ENCODE measurements at regions not wholly inside any gene's neighbourhood (a gene's known extent, or its start where the extent isn't known, plus 50 kb on each side); places are given as distances from the start of the nearest gene placed in this dataset.

DNA sequence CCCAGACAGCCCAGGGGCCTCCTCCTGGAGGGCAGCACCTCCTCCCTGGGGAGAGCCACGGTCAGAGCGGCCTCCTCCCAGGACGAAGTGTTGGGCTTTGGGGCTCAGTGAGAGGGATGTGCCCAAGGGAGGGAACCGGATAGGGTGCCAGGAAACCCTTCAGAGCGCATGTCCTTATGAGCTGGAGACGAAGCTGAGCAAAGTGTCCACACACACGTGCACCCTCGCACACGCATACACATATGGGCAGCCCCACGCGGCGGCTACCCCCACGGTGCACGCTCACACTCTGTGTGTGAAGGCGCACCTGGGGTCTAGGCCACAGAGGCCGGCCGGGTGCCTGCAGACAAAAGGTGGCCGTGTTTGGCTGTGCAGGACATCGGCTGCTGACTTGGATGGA, 106.1 kb upstream of the HDAC4 start:
- Histone ChIP-seq H3K27me3 (ENCODE audit: control insufficient read depth in 2 of 2, insufficient read depth in 2 of 2, low read length in 2 of 2) (no peaks in the 10 kb centered on the region), H3K27ac (ENCODE audit: low read depth, low read length) (no peak overlapping the region), H3K4me3 (ENCODE audit: low read length) (no peak overlapping the region), H3K4me1 (ENCODE audit: control insufficient read depth in 2 of 2, insufficient read depth in 2 of 2, low read length in 2 of 2) (no peaks in the 10 kb centered on the region), H3K36me3 (ENCODE audit: control insufficient read depth in 2 of 3, insufficient read depth in 3 of 3, low read length in 3 of 3) (no peaks in the 10 kb centered on the region), H3K9me3 (ENCODE audit: control insufficient read depth in 2 of 3, low read length in 3 of 3) (peaks cover 0 to under 1% (median 0%) of the 10 kb centered on the region in 3 experiments)
- no peak overlapping the region for H3K27ac Mint-ChIP-seq
- H3K4me3 Mint-ChIP-seq, result no peak overlapping the region
- CTCF ChIA-PET, result no interaction called here
- H3K9me3 Mint-ChIP-seq, result peaks cover 0 to 1% (median 0%) of the 10 kb centered on the region in 11 donors
- peaks cover 0 to 9% (median 0%) of the 10 kb centered on the region in 7 donors for H3K4me1 Mint-ChIP-seq
- intact Hi-C loops (cut with micrococcal nuclease), result no loop called here
- no peak for DNase-seq
- ATAC-seq, result no peak
- POLR2A ChIA-PET, result no interaction called here
- no peaks in the 10 kb centered on the region for H3K36me3 Mint-ChIP-seq
- no peaks in the 10 kb centered on the region for H3K27me3 Mint-ChIP-seq

DNA sequence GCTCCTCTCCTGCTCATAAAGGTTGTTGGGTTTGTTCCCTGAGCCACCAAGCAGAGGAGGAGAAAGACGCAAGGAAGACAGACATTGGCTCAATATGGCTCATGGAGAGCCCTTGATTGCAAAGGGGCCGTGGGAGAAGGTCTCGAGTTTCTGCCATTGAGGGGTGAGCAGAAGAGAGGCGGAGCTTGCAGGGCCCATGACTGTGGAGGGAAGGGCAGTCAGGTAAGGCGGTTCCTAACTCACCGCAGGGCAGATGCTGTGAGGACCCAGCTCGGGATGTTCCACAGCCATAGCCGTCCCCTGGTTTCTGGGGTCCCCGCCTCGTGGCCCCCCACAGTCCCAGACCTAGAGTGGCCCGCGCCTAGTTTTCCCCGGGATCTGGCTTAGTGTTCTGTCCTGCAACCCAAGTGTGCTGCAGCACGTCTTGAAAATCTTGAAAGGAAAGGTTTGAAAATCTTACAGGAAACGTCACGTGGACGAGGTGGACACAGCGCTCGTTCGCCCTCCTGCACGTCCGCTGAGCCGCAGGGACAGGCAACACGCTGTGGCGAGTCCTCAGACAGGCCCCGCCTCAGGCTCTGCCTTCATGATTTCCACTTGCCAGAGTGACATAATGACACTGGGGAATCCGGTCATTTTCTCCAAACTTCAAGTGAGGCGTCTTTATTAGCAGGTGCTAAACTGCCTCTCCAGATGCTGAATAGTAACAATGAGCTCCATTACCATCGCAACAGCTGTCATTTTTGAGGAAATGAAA, 105.5 kb upstream of the HDAC4 start:
- intact Hi-C loops (cut with micrococcal nuclease), result no loop called here
- no peak for ATAC-seq
- H3K27ac Mint-ChIP-seq, result peak overlapping the region in 1 of 9 donors; percentile 55

DNA sequence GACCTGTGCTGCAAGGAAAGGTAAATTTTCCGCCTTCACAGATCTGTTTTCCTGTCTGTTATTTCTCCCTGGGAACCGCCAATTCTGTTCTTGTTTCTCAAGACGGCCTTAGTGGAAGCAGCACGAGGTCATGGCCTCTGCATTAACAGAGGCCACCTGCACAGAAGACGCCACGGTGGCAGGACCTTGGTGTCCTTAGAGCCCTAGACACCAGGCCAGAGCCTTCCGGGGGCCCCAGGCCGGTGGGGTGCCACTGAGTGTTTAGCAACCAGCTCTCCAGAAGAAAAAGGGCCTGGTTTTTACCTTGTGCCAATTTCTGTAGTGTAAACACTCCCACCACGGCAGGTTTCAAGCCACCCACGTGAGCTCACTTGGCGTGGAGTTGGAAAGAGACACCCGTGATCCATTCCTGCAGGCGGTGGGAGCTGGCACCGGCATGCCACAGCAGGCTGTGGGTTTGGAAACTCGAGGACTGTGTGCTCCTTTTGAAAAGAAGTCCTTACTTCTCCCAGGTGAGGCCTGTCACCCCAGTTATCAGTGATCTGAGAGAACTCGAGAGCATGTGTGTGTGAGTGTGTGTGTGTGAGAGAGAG, 103.9 kb upstream of the HDAC4 start:
- H3K4me3 ChIP-seq (ENCODE audit: low read length), result no peak overlapping the region
- DNase-seq (no peak), ATAC-seq (no peak)
- Mint-ChIP-seq H3K9me3 (no peaks in the 10 kb centered on the region), H3K4me1 (peaks cover 0 to 9% (median 0%) of the 10 kb centered on the region in 7 donors), H3K4me3 (no peak overlapping the region), H3K36me3 (no peaks in the 10 kb centered on the region), H3K27me3 (no peaks in the 10 kb centered on the region), H3K27ac (no peak overlapping the region)
- H3K4me1 ChIP-seq (ENCODE audit: control insufficient read depth in 2 of 2, insufficient read depth in 2 of 2, low read length in 2 of 2), result no peaks in the 10 kb centered on the region
- ChIA-PET POLR2A (no interaction called here), CTCF (no interaction called here)
- H3K36me3 ChIP-seq (ENCODE audit: control insufficient read depth in 2 of 3, insufficient read depth in 3 of 3, low read length in 3 of 3), result no peaks in the 10 kb centered on the region
- no peaks in the 10 kb centered on the region for H3K27me3 ChIP-seq (ENCODE audit: control insufficient read depth in 2 of 2, insufficient read depth in 2 of 2, low read length in 2 of 2)
- H3K9me3 ChIP-seq (ENCODE audit: control insufficient read depth in 2 of 3, low read length in 3 of 3), result no peaks in the 10 kb centered on the region
- intact Hi-C loops (cut with micrococcal nuclease), result no loop called here
- H3K27ac ChIP-seq (ENCODE audit: low read depth, low read length), result no peak overlapping the region

More for the DNA sequence above, 105.5 kb upstream of the HDAC4 start:
- no peak for DNase-seq
- ChIA-PET POLR2A (no interaction called here), CTCF (no interaction called here)
- Histone ChIP-seq H3K27ac (ENCODE audit: low read depth, low read length) (no peak overlapping the region), H3K4me1 (ENCODE audit: control insufficient read depth in 2 of 2, insufficient read depth in 2 of 2, low read length in 2 of 2) (no peaks in the 10 kb centered on the region), H3K27me3 (ENCODE audit: control insufficient read depth in 2 of 2, insufficient read depth in 2 of 2, low read length in 2 of 2) (no peaks in the 10 kb centered on the region), H3K4me3 (ENCODE audit: low read length) (no peak overlapping the region), H3K9me3 (ENCODE audit: control insufficient read depth in 2 of 3, low read length in 3 of 3) (no peaks in the 10 kb centered on the region), H3K36me3 (ENCODE audit: control insufficient read depth in 2 of 3, insufficient read depth in 3 of 3, low read length in 3 of 3) (no peaks in the 10 kb centered on the region)
- Mint-ChIP-seq H3K4me1 (peaks cover 0 to 9% (median 0%) of the 10 kb centered on the region in 7 donors), H3K4me3 (no peak overlapping the region), H3K9me3 (no peaks in the 10 kb centered on the region), H3K36me3 (no peaks in the 10 kb centered on the region), H3K27me3 (no peaks in the 10 kb centered on the region)

DNA sequence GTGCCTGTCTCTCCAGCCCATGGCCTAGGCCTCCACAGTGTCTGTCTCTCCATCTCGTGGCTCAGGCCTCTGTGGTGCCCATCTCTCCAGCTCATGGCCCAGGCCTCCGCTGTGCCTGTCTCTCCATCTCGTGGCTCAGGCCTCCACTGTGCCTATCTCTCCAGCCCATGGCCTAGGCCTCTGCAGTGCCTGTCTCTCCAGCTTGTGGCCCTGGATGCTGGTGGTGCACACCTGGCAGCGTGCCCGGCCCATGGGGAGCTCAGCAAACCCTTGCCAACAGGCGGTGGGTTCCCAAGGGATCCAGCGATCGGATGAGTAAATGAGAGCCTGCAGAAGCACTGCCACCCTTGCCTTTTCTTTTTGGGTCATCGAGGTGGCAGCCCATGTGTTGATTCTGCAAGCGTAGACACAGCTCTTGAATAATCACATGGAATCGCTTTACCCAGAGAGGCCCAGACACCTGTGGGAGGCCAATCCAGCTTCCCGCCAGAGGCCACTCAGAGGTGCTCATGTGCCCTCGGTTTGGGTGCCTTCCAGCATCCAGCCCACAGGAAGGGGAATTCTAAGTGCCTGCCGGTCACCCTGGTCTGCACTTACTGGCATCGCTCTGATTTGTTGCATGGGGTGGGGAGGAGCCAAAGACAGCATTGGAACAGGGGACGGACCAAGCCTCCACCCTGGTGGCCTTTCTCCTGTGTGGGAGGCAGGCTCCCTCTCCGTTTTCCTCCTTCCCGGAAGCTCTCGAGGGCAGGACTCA, 101.8 kb upstream of the HDAC4 start:
- H3K27ac ChIP-seq (ENCODE audit: low read depth, low read length), result no peak overlapping the region
- peaks cover 0 to 10% (median 0%) of the 10 kb centered on the region in 7 donors for H3K4me1 Mint-ChIP-seq
- no peak for ATAC-seq

DNA sequence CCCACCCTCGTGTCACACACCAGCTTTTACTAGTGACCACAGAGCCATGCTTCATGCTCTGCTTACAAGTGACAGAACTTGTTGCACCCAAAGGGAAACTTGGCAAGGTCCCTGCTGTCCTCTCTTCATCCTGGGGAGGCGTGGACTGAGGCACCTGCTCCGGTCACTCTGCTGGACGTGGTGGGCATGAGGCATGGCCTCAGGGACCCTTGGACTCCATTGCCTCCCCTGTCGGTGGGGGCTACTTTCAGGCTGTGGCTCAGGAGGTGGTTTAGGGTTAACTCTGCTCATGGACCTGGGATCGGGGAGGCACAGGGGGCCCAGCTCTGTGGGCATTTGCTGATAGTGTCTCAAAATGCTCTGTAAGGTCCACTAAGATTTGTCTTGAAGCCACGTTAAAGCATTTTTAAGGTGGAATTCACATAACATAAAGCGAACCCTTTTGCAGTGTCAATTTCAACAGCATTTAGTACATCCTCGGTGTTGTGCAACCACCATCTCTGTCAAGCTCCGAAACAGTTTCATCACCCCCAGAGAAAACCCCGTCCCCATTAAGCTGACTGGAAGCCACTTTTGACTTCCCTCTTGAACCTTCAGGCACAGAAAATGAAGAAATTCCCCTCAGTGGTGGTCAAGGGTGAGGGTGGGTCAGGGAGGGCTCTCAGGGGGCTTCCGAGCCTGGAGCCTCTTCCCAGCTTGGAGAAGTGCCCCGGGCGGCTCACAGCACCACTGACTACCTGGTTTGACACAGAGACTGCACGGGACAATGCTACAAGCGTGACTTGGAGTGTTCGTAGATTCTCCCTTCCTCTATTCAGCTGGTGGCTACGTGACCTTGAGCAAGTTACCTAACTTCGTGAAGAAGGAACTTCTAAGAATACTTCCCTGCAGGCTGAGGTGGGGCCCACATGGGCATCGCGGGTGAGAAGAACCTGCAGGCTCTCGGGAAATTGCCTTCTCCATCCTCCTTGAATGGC, 100.0 kb upstream of the HDAC4 start:
- no peaks in the 10 kb centered on the region for H3K36me3 Mint-ChIP-seq
- ChIA-PET CTCF (no interaction called here), POLR2A (no interaction called here)
- peaks cover 0 to 9% (median 0%) of the 10 kb centered on the region in 7 donors for H3K4me1 Mint-ChIP-seq
- no peaks in the 10 kb centered on the region for H3K27me3 ChIP-seq (ENCODE audit: control insufficient read depth in 2 of 2, insufficient read depth in 2 of 2, low read length in 2 of 2)
- H3K4me3 Mint-ChIP-seq, result no peak overlapping the region
- H3K27me3 Mint-ChIP-seq, result peaks cover 0 to 5% (median 0%) of the 10 kb centered on the region in 5 donors
- H3K36me3 ChIP-seq (ENCODE audit: control insufficient read depth in 2 of 3, insufficient read depth in 3 of 3, low read length in 3 of 3), result no peaks in the 10 kb centered on the region
- no peaks in the 10 kb centered on the region for H3K9me3 ChIP-seq (ENCODE audit: control insufficient read depth in 2 of 3, low read length in 3 of 3)
- H3K4me3 ChIP-seq (ENCODE audit: low read length), result no peak overlapping the region
- no peak overlapping the region for H3K27ac Mint-ChIP-seq
- DNase-seq, result no peak
- ATAC-seq, result peak; percentile 72
- no peaks in the 10 kb centered on the region for H3K4me1 ChIP-seq (ENCODE audit: control insufficient read depth in 2 of 2, insufficient read depth in 2 of 2, low read length in 2 of 2)
- H3K27ac ChIP-seq (ENCODE audit: low read depth, low read length), result no peak overlapping the region
- intact Hi-C loops (cut with micrococcal nuclease), result no loop called here
- peaks cover 0 to 4% (median 0%) of the 10 kb centered on the region in 11 donors for H3K9me3 Mint-ChIP-seq

More for the DNA sequence above, 101.8 kb upstream of the HDAC4 start:
- CTCF ChIA-PET, result no interaction called here
- Mint-ChIP-seq H3K27ac (no peak overlapping the region), H3K9me3 (no peaks in the 10 kb centered on the region), H3K27me3 (peaks cover 0 to 5% (median 0%) of the 10 kb centered on the region in 5 donors), H3K4me3 (no peak overlapping the region), H3K36me3 (no peaks in the 10 kb centered on the region)
- no peaks in the 10 kb centered on the region for H3K9me3 ChIP-seq (ENCODE audit: control insufficient read depth in 2 of 3, low read length in 3 of 3)
- intact Hi-C loops (cut with micrococcal nuclease), result no loop called here
- no peak for DNase-seq
- H3K36me3 ChIP-seq (ENCODE audit: control insufficient read depth in 2 of 3, insufficient read depth in 3 of 3, low read length in 3 of 3), result no peaks in the 10 kb centered on the region
- H3K4me1 ChIP-seq (ENCODE audit: control insufficient read depth in 2 of 2, insufficient read depth in 2 of 2, low read length in 2 of 2), result no peaks in the 10 kb centered on the region
- H3K27me3 ChIP-seq (ENCODE audit: control insufficient read depth in 2 of 2, insufficient read depth in 2 of 2, low read length in 2 of 2), result no peaks in the 10 kb centered on the region
- POLR2A ChIA-PET, result no interaction called here
- H3K4me3 ChIP-seq (ENCODE audit: low read length), result no peak overlapping the region

DNA sequence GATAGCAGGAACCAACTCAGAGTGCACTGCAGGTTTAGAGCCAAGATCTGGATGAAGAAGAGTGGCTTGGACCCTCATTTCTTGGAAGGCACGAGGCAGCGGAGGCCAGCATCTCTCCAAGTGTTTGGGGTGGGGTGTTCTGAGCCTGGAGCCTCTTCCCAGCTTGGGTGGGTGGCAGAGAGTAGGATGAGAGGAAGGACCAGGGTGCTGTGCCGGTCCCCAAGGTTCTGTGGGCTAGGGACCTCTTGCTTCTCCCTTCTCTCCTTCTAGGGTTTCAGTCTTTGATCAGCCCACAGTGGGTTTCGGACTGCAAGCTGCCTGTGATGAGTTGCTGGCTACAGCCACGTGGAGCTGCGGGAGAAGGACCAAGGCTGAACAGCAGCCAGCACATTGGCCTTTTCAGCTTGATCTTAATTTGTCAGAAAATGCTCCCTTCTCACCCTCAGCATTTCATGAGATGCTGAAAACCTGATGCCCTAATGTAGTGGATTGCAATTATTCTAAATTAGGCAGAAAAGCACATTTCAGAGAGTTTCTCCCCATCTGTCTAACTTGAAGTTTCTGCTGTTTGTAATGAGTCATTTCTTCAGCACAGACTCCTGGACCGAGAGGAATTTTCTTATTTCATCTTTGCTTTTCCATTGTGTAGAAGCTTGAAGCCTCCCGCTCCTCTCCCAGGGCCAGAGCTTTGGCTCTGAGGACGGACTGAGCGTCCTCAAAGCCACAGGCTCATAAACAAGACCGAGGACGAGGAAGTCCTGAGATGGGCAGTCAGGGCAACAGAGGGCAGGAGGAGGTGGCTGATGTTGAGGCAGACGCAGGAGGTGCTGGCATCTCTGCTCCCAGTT, 99.1 kb upstream of the HDAC4 start:
- no peak overlapping the region for H3K27ac ChIP-seq (ENCODE audit: low read depth, low read length)
- peaks cover 1 to 7% (median 3%) of the 10 kb centered on the region in 5 donors for H3K27me3 Mint-ChIP-seq

More for the DNA sequence above, 99.1 kb upstream of the HDAC4 start:
- POLR2A ChIA-PET, result no interaction called here
- intact Hi-C loops (cut with micrococcal nuclease), result no loop called here
- ATAC-seq, result peak; percentile 29
- H3K9me3 ChIP-seq (ENCODE audit: control insufficient read depth in 2 of 3, low read length in 3 of 3), result no peaks in the 10 kb centered on the region
- H3K27me3 ChIP-seq (ENCODE audit: control insufficient read depth in 2 of 2, insufficient read depth in 2 of 2, low read length in 2 of 2), result no peaks in the 10 kb centered on the region
- H3K4me3 ChIP-seq (ENCODE audit: low read length), result no peak overlapping the region
- Mint-ChIP-seq H3K4me3 (no peak overlapping the region), H3K9me3 (peaks cover 0 to 4% (median 0%) of the 10 kb centered on the region in 11 donors), H3K27ac (no peak overlapping the region), H3K4me1 (peaks cover 0 to 11% (median 0%) of the 10 kb centered on the region in 7 donors), H3K36me3 (no peaks in the 10 kb centered on the region)
- H3K36me3 ChIP-seq (ENCODE audit: control insufficient read depth in 2 of 3, insufficient read depth in 3 of 3, low read length in 3 of 3), result no peaks in the 10 kb centered on the region
- DNase-seq, result no peak
- no peaks in the 10 kb centered on the region for H3K4me1 ChIP-seq (ENCODE audit: control insufficient read depth in 2 of 2, insufficient read depth in 2 of 2, low read length in 2 of 2)
- CTCF ChIA-PET, result no interaction called here
